ENCODE measurements at regions not wholly inside any gene's neighbourhood (a gene's known extent, or its start where the extent isn't known, plus 50 kb on each side); places are given as distances from the start of the nearest gene placed in this dataset.
A peak's percentile ranks its signal among the peaks of the same experiment; 100 is the strongest.

DNA sequence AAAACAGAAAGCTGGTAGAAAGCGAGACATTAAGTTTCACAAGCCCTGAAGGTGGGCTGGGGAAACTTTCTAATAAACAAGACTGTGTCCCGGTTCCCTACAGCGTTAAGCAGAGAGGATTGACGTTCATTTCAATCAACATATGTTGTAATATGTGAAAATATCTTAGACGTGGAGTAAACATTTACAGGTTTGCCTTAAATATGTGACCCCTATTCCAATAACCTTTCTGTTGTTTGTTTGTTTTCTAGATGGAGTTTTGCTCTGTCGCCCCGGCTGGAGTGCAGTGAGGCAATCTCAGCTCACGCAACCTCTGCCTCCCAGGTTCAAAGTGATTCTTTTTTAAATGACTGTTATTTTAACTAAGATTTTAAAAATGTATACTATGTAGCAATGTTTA is 526.2 kb downstream of the SUCLA2 start:
- H2AFZ ChIP-seq (ENCODE audit: low read length): no peak overlapping the region
- no peaks in the 10 kb centered on the region for H3K27me3 ChIP-seq (ENCODE audit: control insufficient read depth in 1 of 2, insufficient read depth in 2 of 2, low read length in 2 of 2)
- in situ Hi-C loops (cut with HindIII; ENCODE audit: extremely low pct_ligation_motif_present, low pct_unique_long_range_greater_than_20kb): no loop called here
- WGBS (ENCODE audit: low lambda C conversion rate): 5% methylated on average over 8 of the region's 8 CpGs
- no peaks in the 10 kb centered on the region for H4K20me1 ChIP-seq (ENCODE audit: insufficient read depth, low read length)
- no TSS peak for BruUV-seq (replicated peaks)
- DNase-seq (ENCODE audit: low spot score) (no peak), ATAC-seq (peak; percentile 63), FAIRE-seq (no peak)
- intact Hi-C loops (cut with micrococcal nuclease; ENCODE audit: unreplicated experiment): no loop called here
- ChIA-PET CTCF (ENCODE audit: low intra/inter-chr PET ratio, low total read pairs) (no interaction called here), POLR2A (no interaction called here)
- no peaks in the 10 kb centered on the region for H3K9me3 ChIP-seq (ENCODE audit: low read length)
- no peaks in the 10 kb centered on the region for H3K36me3 ChIP-seq (replicated peaks in 1 of 2; ENCODE audit: control insufficient read depth in 1 of 2, insufficient read depth in 2 of 2, low read length in 2 of 2)
- no peaks in the 10 kb centered on the region for H3K79me2 ChIP-seq (ENCODE audit: insufficient read depth, low read length)
- H3K9ac ChIP-seq (ENCODE audit: insufficient read depth, low read depth, low read length): no peak overlapping the region
- no peaks in the 10 kb centered on the region for H3K4me1 ChIP-seq (ENCODE audit: insufficient read depth, low read length)
- H3K4me2 ChIP-seq (ENCODE audit: low read depth, low read length): peak overlapping the region; percentile 32; the same call in 1 of the 2 replicates
- no peak overlapping the region for H3K4me3 ChIP-seq (replicated peaks in 1 of 3; ENCODE audit: insufficient read depth in 1 of 3, low read depth in 2 of 3, low read length in 3 of 3)
- H3K27ac ChIP-seq (ENCODE audit: extremely low read length, insufficient read depth, low read length): no peak overlapping the region
- TF ChIP-seq, protein P1, sequence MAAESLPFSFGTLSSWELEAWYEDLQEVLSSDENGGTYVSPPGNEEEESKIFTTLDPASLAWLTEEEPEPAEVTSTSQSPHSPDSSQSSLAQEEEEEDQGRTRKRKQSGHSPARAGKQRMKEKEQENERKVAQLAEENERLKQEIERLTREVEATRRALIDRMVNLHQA (CRISPR knock-in tag; IDR thresholded peaks at IDR 0.05): no peak
- TF ChIP-seq CEBPB (IDR thresholded peaks at IDR 0.05; ENCODE audit: borderline replicate concordance, low read depth, low read length) (peak; percentile 9; the same call in 1 of the 2 replicates), FOXP1 (IDR thresholded peaks at IDR 0.05) (no peak), FOXP1 (CRISPR knock-in tag; IDR thresholded peaks at IDR 0.05) (peak; percentile 36), ZEB1 (IDR thresholded peaks at IDR 0.05; ENCODE audit: insufficient replicate concordance, low read depth) (no peak), ZNF441 (CRISPR knock-in tag; IDR thresholded peaks at IDR 0.05; ENCODE audit: borderline replicate concordance) (peak; percentile 93)

DNA sequence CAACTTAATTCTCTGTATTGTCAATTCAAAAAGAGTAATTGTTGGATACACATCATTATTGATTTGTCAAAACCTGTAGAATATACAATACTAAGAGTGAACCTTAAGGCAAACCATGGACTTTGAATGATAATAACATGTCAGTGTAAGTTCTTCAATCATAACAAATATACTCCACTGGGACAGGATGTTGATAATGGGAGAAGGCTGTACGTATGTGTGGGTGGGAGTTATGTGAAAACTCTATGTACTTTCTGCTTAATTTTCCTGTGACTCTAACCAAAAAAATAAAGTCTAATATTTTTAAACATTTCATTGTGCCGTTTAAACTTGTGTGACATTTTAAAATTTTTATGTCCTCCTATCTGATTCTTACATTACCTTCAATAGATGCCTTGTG is 526.7 kb downstream of the SUCLA2 start:
- Histone ChIP-seq H3K27me3 (ENCODE audit: control insufficient read depth in 1 of 2, insufficient read depth in 2 of 2, low read length in 2 of 2) (no peaks in the 10 kb centered on the region), H3K9me3 (ENCODE audit: low read length) (no peaks in the 10 kb centered on the region), H3K4me1 (ENCODE audit: insufficient read depth, low read length) (no peaks in the 10 kb centered on the region), H3K9ac (ENCODE audit: insufficient read depth, low read depth, low read length) (no peak overlapping the region), H3K27ac (ENCODE audit: extremely low read length, insufficient read depth, low read length) (no peak overlapping the region), H3K79me2 (ENCODE audit: insufficient read depth, low read length) (no peaks in the 10 kb centered on the region), H4K20me1 (ENCODE audit: insufficient read depth, low read length) (no peaks in the 10 kb centered on the region), H3K4me2 (ENCODE audit: low read depth, low read length) (no peak overlapping the region), H3K36me3 (replicated peaks in 1 of 2; ENCODE audit: control insufficient read depth in 1 of 2, insufficient read depth in 2 of 2, low read length in 2 of 2) (no peaks in the 10 kb centered on the region), H2AFZ (ENCODE audit: low read length) (no peak overlapping the region), H3K4me3 (replicated peaks in 1 of 3; ENCODE audit: insufficient read depth in 1 of 3, low read depth in 2 of 3, low read length in 3 of 3) (no peak overlapping the region)
- POLR2A ChIA-PET: no interaction called here
- 6% methylated on average over 2 of the region's 2 CpGs for WGBS (ENCODE audit: low lambda C conversion rate)
- ATAC-seq: no peak
- no TSS peak for BruUV-seq (replicated peaks)
- in situ Hi-C loops (cut with HindIII; ENCODE audit: extremely low pct_ligation_motif_present, low pct_unique_long_range_greater_than_20kb) (no loop called here), intact Hi-C loops (cut with micrococcal nuclease; ENCODE audit: unreplicated experiment) (no loop called here)
- FAIRE-seq: no peak
- DNase-seq (ENCODE audit: low spot score): no peak
- CTCF ChIA-PET (ENCODE audit: low intra/inter-chr PET ratio, low total read pairs): no interaction called here
- TF ChIP-seq, protein P2, sequence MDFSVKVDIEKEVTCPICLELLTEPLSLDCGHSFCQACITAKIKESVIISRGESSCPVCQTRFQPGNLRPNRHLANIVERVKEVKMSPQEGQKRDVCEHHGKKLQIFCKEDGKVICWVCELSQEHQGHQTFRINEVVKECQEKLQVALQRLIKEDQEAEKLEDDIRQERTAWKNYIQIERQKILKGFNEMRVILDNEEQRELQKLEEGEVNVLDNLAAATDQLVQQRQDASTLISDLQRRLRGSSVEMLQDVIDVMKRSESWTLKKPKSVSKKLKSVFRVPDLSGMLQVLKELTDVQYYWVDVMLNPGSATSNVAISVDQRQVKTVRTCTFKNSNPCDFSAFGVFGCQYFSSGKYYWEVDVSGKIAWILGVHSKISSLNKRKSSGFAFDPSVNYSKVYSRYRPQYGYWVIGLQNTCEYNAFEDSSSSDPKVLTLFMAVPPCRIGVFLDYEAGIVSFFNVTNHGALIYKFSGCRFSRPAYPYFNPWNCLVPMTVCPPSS (IDR thresholded peaks at IDR 0.05): no peak
- TF ChIP-seq MXI1 (IDR thresholded peaks at IDR 0.05; ENCODE audit: borderline replicate concordance, low read depth, low read length) (no peak), EEA1 (CRISPR knock-in tag; IDR thresholded peaks at IDR 0.05; ENCODE audit: borderline replicate concordance) (no peak), ZFP90 (CRISPR knock-in tag; IDR thresholded peaks at IDR 0.05; ENCODE audit: borderline replicate concordance) (no peak), ZIK1 (CRISPR knock-in tag; IDR thresholded peaks at IDR 0.05; ENCODE audit: borderline replicate concordance, low read depth) (no peak), HMG20B (CRISPR knock-in tag; conservative IDR thresholded peaks at IDR 0.05) (no peak), CENPX (CRISPR knock-in tag; IDR thresholded peaks at IDR 0.05) (no peak), MED1 (CRISPR knock-in tag; IDR thresholded peaks at IDR 0.05) (no peak), MEIS1 (CRISPR knock-in tag; IDR thresholded peaks at IDR 0.05; ENCODE audit: borderline replicate concordance) (no peak), ZNF562 (CRISPR knock-in tag; IDR thresholded peaks at IDR 0.05; ENCODE audit: borderline replicate concordance) (no peak)
- TF ChIP-seq, protein P3, sequence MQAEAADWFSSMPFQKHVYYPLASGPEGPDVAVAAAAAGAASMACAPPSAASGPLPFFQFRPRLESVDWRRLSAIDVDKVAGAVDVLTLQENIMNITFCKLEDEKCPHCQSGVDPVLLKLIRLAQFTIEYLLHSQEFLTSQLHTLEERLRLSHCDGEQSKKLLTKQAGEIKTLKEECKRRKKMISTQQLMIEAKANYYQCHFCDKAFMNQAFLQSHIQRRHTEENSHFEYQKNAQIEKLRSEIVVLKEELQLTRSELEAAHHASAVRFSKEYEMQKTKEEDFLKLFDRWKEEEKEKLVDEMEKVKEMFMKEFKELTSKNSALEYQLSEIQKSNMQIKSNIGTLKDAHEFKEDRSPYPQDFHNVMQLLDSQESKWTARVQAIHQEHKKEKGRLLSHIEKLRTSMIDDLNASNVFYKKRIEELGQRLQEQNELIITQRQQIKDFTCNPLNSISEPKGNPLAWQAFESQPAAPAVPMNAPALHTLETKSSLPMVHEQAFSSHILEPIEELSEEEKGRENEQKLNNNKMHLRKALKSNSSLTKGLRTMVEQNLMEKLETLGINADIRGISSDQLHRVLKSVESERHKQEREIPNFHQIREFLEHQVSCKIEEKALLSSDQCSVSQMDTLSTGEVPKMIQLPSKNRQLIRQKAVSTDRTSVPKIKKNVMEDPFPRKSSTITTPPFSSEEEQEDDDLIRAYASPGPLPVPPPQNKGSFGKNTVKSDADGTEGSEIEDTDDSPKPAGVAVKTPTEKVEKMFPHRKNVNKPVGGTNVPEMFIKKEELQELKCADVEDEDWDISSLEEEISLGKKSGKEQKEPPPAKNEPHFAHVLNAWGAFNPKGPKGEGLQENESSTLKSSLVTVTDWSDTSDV (CRISPR knock-in tag; IDR thresholded peaks at IDR 0.05): no peak

Measured in HepG2 (cell line).